K562 (cell line): ENCODE measurements at regions not wholly inside any gene's neighbourhood (a gene's known extent, or its start where the extent isn't known, plus 50 kb on each side); places are given as distances from the start of the nearest gene placed in this dataset.

Experiments
- ATAC-seq: fragments of 200-7000 bp; cut with Tn5 transposase; 3 replicates; pipeline ENCODE4 v1.9.1; 2020; ENCODE audit warnings: moderate library complexity
- BruUV-seq: library from RNA; stranded (reverse); fragments of 400-500 nt; replicated peaks from 2 replicates; lab custom pipeline; 2021; lab: Mats Ljungman, UMichigan
- CTCF ChIA-PET: fragments of 300-600 bp; formaldehyde crosslinking; extraction: SDS; loops from one replicate; lab custom pipeline; 2021; ENCODE audit warnings: low intra/inter-chr PET ratio; lab: Yijun Ruan, JAX
- POLR2A ChIA-PET: fragments of 300-600, 350-650 bp; sonication (Branson Sonifier 250); formaldehyde crosslinking; extraction: SDS; loops from one replicate; lab custom pipeline; 2021; ENCODE audit warnings: antibody characterized with exemption, inconsistent platforms; lab: Yijun Ruan, JAX
- DNase-seq, 4 experiments: peaks; one replicate each; pipeline versions ENCODE4 v3.0.0 to v3.0.0-alpha.2; 2011 to 2018; ENCODE audit warnings: low spot score in 3 of 4, mixed read lengths in 3 of 4; ENCODE audit errors: extremely low read depth in 1 of 4
- FAIRE-seq: peaks from 2 replicates; lab custom pipeline; 2011; peaks lifted over from hg19 to GRCh38; lab: Jason Lieb, UNC
- H2AFZ ChIP-seq: 2 replicates; pipeline ENCODE4 v1.6.0; 2011; ENCODE audit warnings: low read depth, low read length, control low read depth, inconsistent platforms
- H3K27ac ChIP-seq: fragments of 200-600 bp; 3 replicates; pipeline ENCODE4 v1.8.0; 2011; ENCODE audit warnings: low read depth, mild to moderate bottlenecking, control low read depth, inconsistent platforms, low read length, moderate library complexity, mixed read lengths; ENCODE audit errors: extremely low read depth
- H3K27me3 ChIP-seq, 2 experiments: fragments of 300-600 bp in 1 of 2; 2 replicates in 1 of 2; 3 replicates in 1 of 2; pipeline versions ENCODE4 v1.6.0 to v1.8.0; 2011; ENCODE audit warnings: inconsistent platforms in 2 of 2, low read length in 2 of 2, mild to moderate bottlenecking in 1 of 2, mixed read lengths in 1 of 2, moderate library complexity in 1 of 2; ENCODE audit not compliant: control insufficient read depth in 2 of 2, insufficient read depth in 2 of 2
- H3K36me3 ChIP-seq: fragments of 300-600 bp; 3 replicates; pipeline ENCODE4 v1.8.0; 2011; ENCODE audit warnings: mild to moderate bottlenecking, low read length, inconsistent platforms; ENCODE audit not compliant: control insufficient read depth, insufficient read depth
- H3K4me1 ChIP-seq, 2 experiments: fragments of 200-600 bp in 1 of 2; replicated peaks in 1 of 2; 2 replicates in 1 of 2; 3 replicates in 1 of 2; pipeline versions ENCODE4 v1.5.1 to v1.8.0; 2011; ENCODE audit warnings: inconsistent platforms in 2 of 2, low read length in 2 of 2, mild to moderate bottlenecking in 1 of 2, mixed read lengths in 1 of 2, moderate library complexity in 1 of 2; ENCODE audit not compliant: control insufficient read depth in 2 of 2, insufficient read depth in 2 of 2
- H3K4me2 ChIP-seq: 2 replicates; pipeline ENCODE4 v1.6.1; 2011; ENCODE audit warnings: low read length, control low read depth, inconsistent platforms, mixed read lengths; ENCODE audit not compliant: insufficient read depth
- H3K4me3 ChIP-seq: fragments of 200-600 bp; sonication (generic), shearing (Covaris generic); 2 replicates; pipeline ENCODE4 v1.5.1; 2016; ENCODE audit warnings: control low read depth, inconsistent platforms
- H3K79me2 ChIP-seq: fragments of 200-600 bp; 3 replicates; pipeline ENCODE4 v1.8.0; 2011; ENCODE audit warnings: low read length, inconsistent platforms; ENCODE audit not compliant: control insufficient read depth, insufficient read depth
- H3K9ac ChIP-seq, 2 experiments: 2 replicates each; pipeline versions ENCODE4 v1.6.0 to v1.6.1; 2011; ENCODE audit warnings: low read depth in 2 of 2, low read length in 2 of 2, control low read depth in 1 of 2, inconsistent platforms in 1 of 2, mild to moderate bottlenecking in 1 of 2, mixed read lengths in 1 of 2; ENCODE audit not compliant: insufficient read depth in 1 of 2
- H3K9me1 ChIP-seq: one replicate; pipeline ENCODE4 v1.6.0; 2011; ENCODE audit warnings: inconsistent platforms, mild to moderate bottlenecking, low read length, moderate library complexity; ENCODE audit not compliant: control insufficient read depth, insufficient read depth
- H3K9me3 ChIP-seq: replicated peaks from 2 replicates; pipeline ENCODE4 v1.5.1; 2011; ENCODE audit warnings: low read depth, low read length, inconsistent platforms; ENCODE audit not compliant: control insufficient read depth, insufficient read depth
- H4K20me1 ChIP-seq: replicated peaks from 2 replicates; pipeline ENCODE4 v1.6.1; 2011; ENCODE audit warnings: low read length, inconsistent platforms, mixed read lengths; ENCODE audit not compliant: control insufficient read depth, insufficient read depth
- DACH1 ChIP-seq: fragments of 450-650 bp; IDR thresholded peaks from 2 replicates; pipeline ENCODE4 v1.6.1; 2018; ENCODE audit not compliant: partially characterized antibody
- E2F8 ChIP-seq: fragments of 450-650 bp; IDR thresholded peaks from 2 replicates; pipeline ENCODE4 v1.7.1; 2018; ENCODE audit warnings: mild to moderate bottlenecking, low read depth; ENCODE audit not compliant: partially characterized antibody
- EP300 ChIP-seq: IDR thresholded peaks from 2 replicates; pipeline ENCODE4 v1.6.1; 2012; ENCODE audit warnings: low read length, improper control_type of control experiment
- WGBS: fragments of 100-300 bp; shearing (Covaris generic); methylation state at CpG from one replicate; pipeline ENCODE4 v1.1.6; 2016; ENCODE audit warnings: low coverage, mixed read lengths; ENCODE audit not compliant: insufficient coverage; ENCODE audit errors: missing lambda C conversion rate; 5-methylcytosine and 5-hydroxymethylcytosine counted together
- in situ Hi-C: fragments of 300-500 bp; cut with MboI; formaldehyde crosslinking; loops from 4 replicates; pipeline ENCODE4 v1.15.0; 2018; ENCODE audit warnings: inconsistent platforms, mixed read lengths
- intact Hi-C: fragments of 100-400 bp; cut with micrococcal nuclease; formaldehyde crosslinking; loops from 2 replicates; pipeline ENCODE4 v1.14.2; 2022

- Histone ChIP-seq H2AFZ (no peak overlapping the region), H3K4me2 (no peak overlapping the region), H3K9ac (no peak overlapping the region), H3K27me3 (peaks cover 0 to 4% of the 10 kb centered on the region in 2 experiments; a peak in 2 of 5 replicates), H3K79me2 (no peaks in the 10 kb centered on the region), H3K4me1 (no peaks in the 10 kb centered on the region), H3K36me3 (no peaks in the 10 kb centered on the region), H3K27ac (no peak overlapping the region), H4K20me1 (no peaks in the 10 kb centered on the region), H3K4me3 (no peak overlapping the region), H3K9me1 (no peaks in the 10 kb centered on the region), H3K9me3 (no peaks in the 10 kb centered on the region)
- ChIA-PET CTCF (no interaction called here), POLR2A (no interaction called here)
- FAIRE-seq: no peak
- 2% methylated on average over 6 of the region's 6 CpGs for WGBS
- DNase-seq: no peak
- in situ Hi-C loops: no loop called here
- BruUV-seq: no TSS peak
- intact Hi-C loops: no loop called here
- TF ChIP-seq DACH1 (no peak), E2F8 (no peak), EP300 (no peak)
- ATAC-seq: no peak
Observed at GRCh38 chr11:130801333-130802122, 114.8 kb downstream of the SNX19 start.
